ENCODE measurements at regions not wholly inside any gene's neighbourhood (a gene's known extent, or its start where the extent isn't known, plus 50 kb on each side); places are given as distances from the start of the nearest gene placed in this dataset.

DNA sequence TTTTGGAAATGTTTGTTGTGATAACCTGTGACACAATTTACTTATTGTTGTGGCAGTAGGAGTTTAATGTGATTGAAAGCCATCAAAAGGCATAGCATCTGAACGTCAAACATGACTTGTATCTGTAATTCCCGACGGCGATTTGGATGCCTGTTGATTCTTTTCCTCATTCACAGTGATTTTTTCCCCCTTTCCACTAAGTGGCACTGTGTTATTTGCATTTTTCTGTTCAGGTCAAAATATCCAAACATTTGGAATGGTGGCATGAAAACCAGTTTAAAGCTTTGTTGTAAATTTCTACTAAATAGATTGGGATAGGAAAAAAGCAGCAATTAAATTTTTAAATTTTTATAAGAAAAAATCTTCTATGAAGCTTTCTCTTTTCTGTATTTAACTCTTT lies 259.9 kb upstream of the KCNH8 start:
- no peak overlapping the region for H3K9ac ChIP-seq (ENCODE audit: low read depth in 1 of 2, low read length in 2 of 2)
- no peak overlapping the region for H3K27ac ChIP-seq (ENCODE audit: low read depth in 1 of 2, low read length in 2 of 2)
- TF ChIP-seq FOXA1 (IDR thresholded peaks at IDR 0.05) = no peak
- TF ChIP-seq HNF4A (conservative IDR thresholded peaks at IDR 0.05) = no peak
- no peak for TF ChIP-seq RAD21 (IDR thresholded peaks at IDR 0.05)
- no peak for TF ChIP-seq GABPA (IDR thresholded peaks at IDR 0.05 in 1 of 2, conservative IDR thresholded peaks at IDR 0.05 in 1 of 2)
- TF ChIP-seq, protein P1, sequence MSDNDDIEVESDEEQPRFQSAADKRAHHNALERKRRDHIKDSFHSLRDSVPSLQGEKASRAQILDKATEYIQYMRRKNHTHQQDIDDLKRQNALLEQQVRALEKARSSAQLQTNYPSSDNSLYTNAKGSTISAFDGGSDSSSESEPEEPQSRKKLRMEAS (IDR thresholded peaks at IDR 0.05) = no peak
- no peak for DNase-seq (ENCODE audit: low spot score)
- H3K4me1 ChIP-seq (ENCODE audit: control insufficient read depth in 4 of 4, insufficient read depth in 4 of 4, low read length in 3 of 4) = no peaks in the 10 kb centered on the region
- no peaks in the 10 kb centered on the region for H3K9me3 ChIP-seq (ENCODE audit: control insufficient read depth in 4 of 4, low read length in 3 of 4)
- H3K27me3 ChIP-seq (ENCODE audit: control insufficient read depth in 4 of 4, insufficient read depth in 4 of 4, low read length in 3 of 4) = peaks cover 0 to 6% (median 0%) of the 10 kb centered on the region in 4 donors
- H3K4me3 ChIP-seq (ENCODE audit: low read depth in 1 of 3, low read length in 3 of 3) = no peak overlapping the region
- 63% methylated on average over 4 of the region's 4 CpGs for WGBS
- H3K36me3 ChIP-seq (ENCODE audit: control insufficient read depth in 4 of 4, insufficient read depth in 3 of 4, low read depth in 1 of 4, low read length in 3 of 4) = no peaks in the 10 kb centered on the region

DNA sequence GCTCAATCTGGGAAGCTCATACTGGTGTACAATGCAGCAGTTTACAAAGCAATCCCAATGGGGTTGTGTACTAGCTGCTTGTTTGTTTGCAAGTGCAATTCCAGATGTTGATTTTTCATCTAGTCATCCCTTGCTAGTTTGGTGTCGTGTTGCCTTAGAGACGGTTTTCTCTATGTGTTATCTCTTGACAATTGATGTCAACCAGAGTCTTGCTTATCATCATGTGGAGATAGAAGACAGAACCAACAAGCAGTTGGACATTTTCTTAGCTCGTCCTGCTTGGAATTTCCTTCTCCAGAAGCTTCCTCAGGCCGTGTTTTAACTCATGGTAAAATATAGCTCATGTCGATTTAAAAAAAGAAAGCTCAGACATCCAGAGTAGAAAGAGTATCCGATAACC lies 262.0 kb upstream of the KCNH8 start:
- TF ChIP-seq JUND (IDR thresholded peaks at IDR 0.05) (no peak), HNF4A (conservative IDR thresholded peaks at IDR 0.05) (no peak), TAF1 (conservative IDR thresholded peaks at IDR 0.05) (no peak), HNF4G (IDR thresholded peaks at IDR 0.05) (no peak), RXRA (IDR thresholded peaks at IDR 0.05) (no peak), EGR1 (IDR thresholded peaks at IDR 0.05; ENCODE audit: low read depth in 2 of 2) (no peak), FOXA1 (IDR thresholded peaks at IDR 0.05) (no peak)
- TF ChIP-seq, protein P2, sequence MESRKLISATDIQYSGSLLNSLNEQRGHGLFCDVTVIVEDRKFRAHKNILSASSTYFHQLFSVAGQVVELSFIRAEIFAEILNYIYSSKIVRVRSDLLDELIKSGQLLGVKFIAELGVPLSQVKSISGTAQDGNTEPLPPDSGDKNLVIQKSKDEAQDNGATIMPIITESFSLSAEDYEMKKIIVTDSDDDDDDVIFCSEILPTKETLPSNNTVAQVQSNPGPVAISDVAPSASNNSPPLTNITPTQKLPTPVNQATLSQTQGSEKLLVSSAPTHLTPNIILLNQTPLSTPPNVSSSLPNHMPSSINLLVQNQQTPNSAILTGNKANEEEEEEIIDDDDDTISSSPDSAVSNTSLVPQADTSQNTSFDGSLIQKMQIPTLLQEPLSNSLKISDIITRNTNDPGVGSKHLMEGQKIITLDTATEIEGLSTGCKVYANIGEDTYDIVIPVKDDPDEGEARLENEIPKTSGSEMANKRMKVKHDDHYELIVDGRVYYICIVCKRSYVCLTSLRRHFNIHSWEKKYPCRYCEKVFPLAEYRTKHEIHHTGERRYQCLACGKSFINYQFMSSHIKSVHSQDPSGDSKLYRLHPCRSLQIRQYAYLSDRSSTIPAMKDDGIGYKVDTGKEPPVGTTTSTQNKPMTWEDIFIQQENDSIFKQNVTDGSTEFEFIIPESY (IDR thresholded peaks at IDR 0.05) = no peak
- TF ChIP-seq, protein P3, sequence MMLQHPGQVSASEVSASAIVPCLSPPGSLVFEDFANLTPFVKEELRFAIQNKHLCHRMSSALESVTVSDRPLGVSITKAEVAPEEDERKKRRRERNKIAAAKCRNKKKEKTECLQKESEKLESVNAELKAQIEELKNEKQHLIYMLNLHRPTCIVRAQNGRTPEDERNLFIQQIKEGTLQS (IDR thresholded peaks at IDR 0.05) = no peak
- Histone ChIP-seq H3K9ac (ENCODE audit: low read depth in 1 of 2, low read length in 2 of 2) (no peak overlapping the region), H3K27ac (ENCODE audit: low read depth in 1 of 2, low read length in 2 of 2) (no peak overlapping the region), H3K4me3 (ENCODE audit: low read depth in 1 of 3, low read length in 3 of 3) (no peak overlapping the region), H3K27me3 (ENCODE audit: control insufficient read depth in 4 of 4, insufficient read depth in 4 of 4, low read length in 3 of 4) (peaks cover 0 to 3% (median 0%) of the 10 kb centered on the region in 4 donors), H3K9me3 (ENCODE audit: control insufficient read depth in 4 of 4, low read length in 3 of 4) (no peaks in the 10 kb centered on the region), H3K36me3 (ENCODE audit: control insufficient read depth in 4 of 4, insufficient read depth in 3 of 4, low read depth in 1 of 4, low read length in 3 of 4) (no peaks in the 10 kb centered on the region), H3K4me1 (ENCODE audit: control insufficient read depth in 4 of 4, insufficient read depth in 4 of 4, low read length in 3 of 4) (no peaks in the 10 kb centered on the region)
- WGBS = 52% methylated on average over 6 of the region's 6 CpGs
- no peak for DNase-seq (ENCODE audit: low spot score)

DNA sequence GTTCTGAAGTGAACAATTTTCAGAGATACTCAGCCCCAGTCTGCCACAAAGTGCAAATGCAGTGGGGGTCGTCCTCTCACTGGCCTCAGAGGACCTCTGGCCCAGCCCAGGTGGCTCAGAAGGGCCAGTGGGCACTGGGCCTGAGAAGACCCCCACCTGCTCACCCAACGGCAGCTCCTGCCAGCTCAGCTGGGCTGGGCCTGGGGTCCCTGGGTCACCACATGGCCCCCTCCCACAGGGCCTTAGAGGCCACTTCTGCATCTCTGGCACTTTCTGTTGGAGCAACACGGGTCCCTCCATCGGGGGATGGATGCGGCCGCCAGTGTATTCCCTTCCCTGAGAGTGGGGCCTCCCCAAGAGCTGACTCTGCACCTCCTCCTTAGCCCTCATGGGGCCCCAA lies 262.7 kb upstream of the KCNH8 start:
- H3K27ac ChIP-seq (ENCODE audit: low read depth in 1 of 2, low read length in 2 of 2) = no peak overlapping the region
- TF ChIP-seq EGR1 (IDR thresholded peaks at IDR 0.05; ENCODE audit: low read depth in 2 of 2) = no peak
- TF ChIP-seq FOXA2 (IDR thresholded peaks at IDR 0.05) = no peak
- no peak for TF ChIP-seq SP1 (IDR thresholded peaks at IDR 0.05)
- no peak for TF ChIP-seq GABPA (IDR thresholded peaks at IDR 0.05 in 1 of 2, conservative IDR thresholded peaks at IDR 0.05 in 1 of 2)
- no peak for DNase-seq (ENCODE audit: low spot score)

More for the DNA sequence above, 262.7 kb upstream of the KCNH8 start:
- Histone ChIP-seq H3K4me3 (ENCODE audit: low read depth in 1 of 3, low read length in 3 of 3) (no peak overlapping the region), H3K4me1 (ENCODE audit: control insufficient read depth in 4 of 4, insufficient read depth in 4 of 4, low read length in 3 of 4) (no peaks in the 10 kb centered on the region), H3K9me3 (ENCODE audit: control insufficient read depth in 4 of 4, low read length in 3 of 4) (no peaks in the 10 kb centered on the region), H3K9ac (ENCODE audit: low read depth in 1 of 2, low read length in 2 of 2) (no peak overlapping the region), H3K36me3 (ENCODE audit: control insufficient read depth in 4 of 4, insufficient read depth in 3 of 4, low read depth in 1 of 4, low read length in 3 of 4) (no peaks in the 10 kb centered on the region), H3K27me3 (ENCODE audit: control insufficient read depth in 4 of 4, insufficient read depth in 4 of 4, low read length in 3 of 4) (peaks cover 0 to 3% (median 0%) of the 10 kb centered on the region in 4 donors)
- 84% methylated on average over 6 of the region's 6 CpGs for WGBS

Data from liver (tissue), 7 donors.